ENCODE measurements at regions not wholly inside any gene's neighbourhood (a gene's known extent, or its start where the extent isn't known, plus 50 kb on each side); places are given as distances from the start of the nearest gene placed in this dataset.
A peak's percentile ranks its signal among the peaks of the same experiment; 100 is the strongest.
"Not testable (repeated sequence)": the region's sequence is repeated elsewhere in the genome, so short reads cannot be mapped to it uniquely, and the experiment has no call there.

GRCh38 chr4:147104768-147105167, 159.1 kb upstream of the TTC29 start:
- DNase-seq, result no peak

DNA sequence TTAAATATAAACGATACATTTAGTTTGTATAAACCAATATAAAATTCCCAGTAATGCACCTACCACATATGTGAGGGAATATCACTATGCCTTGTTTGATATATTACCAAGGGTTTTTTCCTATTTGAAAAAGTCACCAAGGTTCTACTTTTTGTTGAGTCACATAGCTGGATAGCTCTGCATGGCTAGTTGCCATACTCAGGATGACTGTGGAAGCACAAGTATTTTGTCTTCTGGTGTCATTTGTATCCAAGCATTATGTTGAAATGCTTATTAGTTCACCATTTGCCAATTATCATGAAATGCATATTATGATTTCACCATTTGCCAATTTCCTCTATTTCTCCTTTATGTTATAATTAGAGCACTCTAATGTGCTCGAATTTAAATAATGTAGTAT, 162.7 kb upstream of the TTC29 start:
- DNase-seq, result no peak

GRCh38 chr4:147109800-147110199, 164.1 kb upstream of the TTC29 start:
- no peak for DNase-seq

DNA sequence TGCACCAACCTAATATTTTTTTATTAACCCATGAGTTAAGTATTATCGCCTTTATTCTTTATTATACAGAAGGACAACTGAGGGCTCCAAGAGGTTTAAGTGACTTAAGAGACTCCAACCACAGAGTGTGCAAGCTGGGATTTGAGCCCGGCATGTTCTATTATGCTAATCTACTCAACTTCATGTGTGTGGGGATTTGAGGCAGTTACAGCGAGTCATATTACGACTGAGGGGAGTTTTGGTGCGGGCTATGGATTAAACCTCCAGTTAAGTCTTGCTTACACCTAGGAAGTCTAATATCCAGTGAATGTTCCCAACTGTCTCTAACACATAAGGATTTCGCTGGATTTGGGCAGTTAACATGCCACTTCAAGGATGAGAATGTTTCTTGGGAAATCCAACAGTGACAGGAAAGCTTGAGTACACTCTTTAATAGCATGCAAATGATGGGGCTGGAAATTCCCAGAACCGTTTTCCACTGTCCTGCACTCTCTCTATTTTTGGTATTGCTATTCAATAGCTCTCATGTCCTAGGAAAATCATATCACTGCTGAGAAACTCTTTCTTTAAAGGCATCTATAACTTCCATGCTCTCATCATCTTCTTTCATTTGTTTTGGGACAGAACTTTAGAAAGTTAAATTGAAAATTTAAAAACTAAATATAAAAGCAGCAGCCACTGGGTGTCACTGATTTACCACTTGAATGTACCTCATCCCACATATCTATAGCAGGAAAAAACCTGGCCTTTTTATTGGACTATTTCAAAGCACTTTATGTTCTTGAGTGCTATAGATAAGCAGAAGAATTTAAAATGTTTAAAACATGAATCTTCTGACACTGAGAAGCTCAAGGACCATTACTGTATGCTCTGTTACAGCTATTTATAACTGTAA, 165.1 kb upstream of the TTC29 start:
- DNase-seq, result no peak

- DNase-seq, result not testable (repeated sequence)
These were observed 166.5 kb upstream of the TTC29 start for GRCh38 chr4:147112196-147112595.

DNA sequence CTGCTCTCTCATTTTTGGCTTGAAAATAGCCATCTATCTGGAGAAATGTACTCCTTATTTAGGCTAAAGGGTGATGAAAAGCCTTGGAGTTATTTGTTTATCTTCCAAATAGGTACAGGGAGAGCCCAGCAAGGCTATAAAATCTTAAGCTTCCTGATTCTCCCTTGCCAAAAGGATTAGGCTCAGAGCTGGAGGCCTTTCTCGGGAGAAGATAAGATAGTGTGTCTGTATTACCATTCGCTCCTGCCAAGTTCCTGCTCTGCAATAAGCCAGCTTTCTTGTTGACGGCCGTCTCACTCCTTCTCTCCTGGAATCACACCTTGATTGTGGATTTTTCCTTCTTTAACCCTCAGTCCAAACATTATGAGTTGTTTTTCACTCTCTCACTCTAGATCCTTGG, 171.8 kb upstream of the TTC29 start:
- DNase-seq, result no peak

DNA sequence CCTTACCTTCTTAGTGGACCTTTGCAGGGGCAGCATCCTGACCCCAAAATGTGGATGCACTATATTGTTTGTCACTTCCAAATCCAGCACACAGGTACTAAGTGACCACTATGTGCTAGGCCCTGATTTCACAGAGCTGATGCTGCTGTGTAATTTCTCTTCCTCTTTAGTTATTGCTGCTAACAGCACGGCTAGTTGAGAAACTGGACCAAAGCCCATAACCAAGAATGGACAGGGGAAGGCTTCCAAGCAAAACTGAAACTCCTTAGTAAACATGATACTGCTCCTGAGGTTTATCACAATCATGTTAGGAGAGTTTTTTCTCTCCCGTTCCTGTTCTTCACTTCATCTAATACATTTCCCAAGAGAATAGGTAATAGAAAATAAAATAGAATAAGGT, 172.9 kb upstream of the TTC29 start:
- DNase-seq, result no peak

DNA sequence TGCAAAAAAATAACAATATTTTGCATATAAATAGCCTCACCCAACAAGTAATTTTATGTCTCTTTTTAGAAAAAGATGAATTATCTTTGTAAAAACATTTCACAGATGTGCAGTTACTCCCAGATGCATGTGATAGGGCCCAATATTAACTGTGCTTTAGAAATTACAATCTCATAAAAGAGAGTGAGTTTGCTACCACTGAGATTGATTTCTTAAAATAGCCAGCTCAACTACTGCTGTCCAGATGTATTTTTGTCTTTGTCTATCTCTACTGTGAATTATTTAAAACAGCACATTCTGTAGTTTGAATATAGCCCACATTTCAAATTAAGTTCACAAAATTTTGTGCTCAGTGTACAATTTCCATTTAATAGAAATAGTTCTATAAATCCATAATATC, 177.0 kb upstream of the TTC29 start:
- no peak for DNase-seq

GRCh38 chr4:147123146-147123545, 177.5 kb upstream of the TTC29 start:
- no peak for DNase-seq

GRCh38 chr4:147128787-147129186, 183.1 kb upstream of the TTC29 start:
- DNase-seq, result no peak

GRCh38 chr4:147129687-147130086, 184.0 kb upstream of the TTC29 start:
- no peak for DNase-seq

GRCh38 chr4:147134536-147135210, 189.0 kb upstream of the TTC29 start:
- DNase-seq, result no peak

DNA sequence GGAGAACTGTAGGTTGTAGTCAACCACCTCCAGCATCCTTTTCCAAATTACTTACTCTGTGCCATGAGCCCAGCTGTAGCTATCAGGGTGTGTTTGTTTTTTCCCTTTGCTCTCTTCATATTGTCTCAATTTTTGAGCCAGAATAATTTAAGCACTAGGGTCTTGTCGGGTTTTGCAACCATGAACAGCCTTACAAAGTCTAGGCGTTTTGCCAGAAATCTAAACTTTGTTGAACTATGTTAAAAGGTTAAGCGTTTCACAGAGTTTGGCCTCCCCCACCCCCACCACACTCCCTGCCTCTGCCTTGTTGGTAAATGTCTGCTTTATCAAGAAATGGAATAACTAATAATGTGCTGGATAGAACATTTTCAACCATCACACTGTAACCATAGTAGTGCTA, 190.6 kb upstream of the TTC29 start:
- DNase-seq, result no peak

DNA sequence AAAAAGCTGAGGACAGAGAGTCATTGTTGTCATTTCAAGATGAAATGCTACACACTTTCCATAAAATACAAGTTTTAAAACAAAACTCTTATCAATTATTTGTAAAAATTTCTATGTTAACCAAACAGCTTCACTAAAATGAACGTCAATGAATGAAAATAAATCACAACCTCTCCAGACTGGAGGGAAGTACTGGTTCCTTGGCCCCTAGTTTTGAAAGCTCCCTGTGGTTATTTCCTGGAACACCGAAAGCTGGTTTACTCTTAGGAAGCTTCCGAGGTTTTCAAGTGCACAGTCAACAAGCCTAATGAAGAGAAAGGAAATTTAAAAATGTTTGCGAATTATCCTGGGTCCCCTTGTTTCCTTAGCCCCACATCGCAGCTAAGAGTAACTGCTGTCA, 191.1 kb upstream of the TTC29 start:
- no peak for DNase-seq

DNA sequence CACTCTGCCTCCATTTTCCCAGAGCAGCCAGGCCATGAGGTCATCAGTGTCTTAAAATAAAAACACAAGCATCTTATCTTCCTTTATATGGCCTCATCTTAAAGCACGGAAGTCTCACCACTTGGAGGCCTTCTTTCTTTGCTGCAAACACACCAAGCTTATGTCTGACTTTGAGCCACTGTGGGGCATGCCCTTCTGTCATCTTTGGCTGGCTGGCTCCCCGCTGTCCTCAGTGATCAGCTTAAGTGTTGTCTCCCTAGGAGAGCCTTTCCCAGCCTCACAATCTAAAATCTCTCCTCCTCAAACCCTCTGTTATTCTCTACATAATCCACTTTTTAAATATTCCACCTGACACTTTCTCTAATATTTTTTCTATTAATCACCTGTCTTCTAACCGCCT, 191.6 kb upstream of the TTC29 start:
- DNase-seq, result no peak

- DNase-seq, result no peak
These were observed 192.5 kb upstream of the TTC29 start for GRCh38 chr4:147138171-147138570.

DNA sequence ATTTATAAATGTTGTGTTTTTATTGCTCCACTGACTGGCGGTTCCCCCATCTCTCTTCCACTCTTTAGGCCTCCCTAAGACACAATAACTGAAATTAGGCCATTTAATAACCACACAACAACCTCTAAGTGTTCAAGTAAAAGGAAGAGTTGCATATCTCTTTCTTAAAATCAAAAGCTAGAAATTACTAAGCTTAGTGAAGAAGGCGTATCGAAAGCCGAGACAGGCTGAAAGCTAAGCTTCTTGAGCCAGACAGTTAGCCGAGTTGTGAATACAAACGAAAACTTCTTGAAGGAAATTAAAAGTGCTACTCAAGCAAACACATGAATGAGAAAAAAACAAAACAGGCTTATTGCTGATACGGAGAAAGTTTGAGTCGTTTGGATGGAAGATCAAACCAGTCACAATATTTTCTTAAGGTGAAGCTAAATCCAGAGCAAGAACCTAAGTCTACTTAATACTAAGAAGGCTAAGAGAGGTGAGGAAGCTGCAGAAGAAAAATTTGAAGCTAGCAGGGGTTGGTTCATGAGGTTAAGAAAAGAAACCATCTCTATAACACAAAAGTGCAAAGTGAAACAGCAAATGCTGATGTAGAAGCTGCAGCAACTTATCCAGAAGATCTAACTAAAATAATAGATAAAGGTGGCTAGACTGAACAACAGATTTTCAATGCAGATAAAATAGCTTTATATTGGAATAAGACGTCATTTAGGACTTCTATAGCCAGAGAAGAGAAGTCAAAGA, 194.0 kb upstream of the TTC29 start:
- no peak for DNase-seq

DNA sequence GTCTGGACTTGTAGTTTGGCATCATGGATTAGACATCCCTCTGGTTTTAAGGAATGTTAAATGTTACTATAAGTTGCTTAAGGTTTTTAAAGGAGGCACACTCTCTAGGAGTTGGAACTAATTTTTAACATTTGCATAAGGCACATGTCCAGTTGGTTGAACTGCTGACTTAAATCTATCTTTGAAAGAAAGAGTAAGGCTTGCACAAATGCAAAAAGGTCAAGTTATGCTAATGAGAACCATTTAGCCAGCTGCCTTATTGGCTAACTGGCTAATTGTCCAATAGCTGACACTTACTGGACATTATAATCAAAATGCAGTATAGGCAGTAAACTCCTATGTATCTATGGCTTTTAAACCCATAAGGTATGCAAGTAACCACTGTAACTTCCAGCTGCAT, 206.1 kb upstream of the TTC29 start:
- DNase-seq, result no peak

DNA sequence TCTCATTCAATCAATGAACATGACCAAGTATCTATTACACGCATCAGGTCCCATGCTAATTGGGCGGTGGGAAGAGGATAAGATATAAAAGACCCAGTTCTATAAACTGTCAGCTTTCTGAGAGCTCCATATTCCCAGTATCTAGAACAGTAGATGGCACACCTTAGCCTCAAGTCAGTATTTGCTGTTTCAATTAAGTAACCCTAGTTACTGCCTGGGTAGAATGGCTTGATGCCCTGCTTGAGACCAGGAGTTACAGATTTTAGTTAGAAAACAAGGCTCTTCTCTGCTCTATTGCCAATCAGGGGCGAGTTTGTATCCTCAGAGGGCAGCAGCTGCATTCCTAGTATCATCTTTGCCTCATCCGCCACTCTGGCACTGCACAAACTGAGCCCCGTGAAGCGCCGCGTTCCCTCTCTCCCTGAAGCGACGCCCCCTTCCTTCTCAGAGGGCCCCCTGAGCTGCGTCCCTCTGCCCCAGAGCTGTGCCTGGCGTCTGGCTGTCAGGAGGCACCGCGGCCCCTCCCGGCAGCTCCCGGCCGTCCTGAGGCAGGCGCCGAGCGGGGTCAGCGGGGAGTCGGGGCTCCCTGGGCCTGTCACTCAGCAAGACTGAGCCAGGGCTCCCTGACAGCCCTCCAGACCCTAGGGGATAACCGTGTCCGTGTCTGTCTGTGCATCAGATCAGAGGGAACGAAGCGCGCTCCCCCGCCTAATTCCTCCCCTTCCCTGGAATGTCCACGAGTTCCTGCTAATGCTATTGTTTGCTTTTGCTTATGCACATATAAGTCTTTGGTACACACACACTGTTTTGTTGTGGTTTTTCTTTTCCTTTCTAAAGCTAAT, 212.4 kb upstream of the TTC29 start:
- DNase-seq, result no peak

DNA sequence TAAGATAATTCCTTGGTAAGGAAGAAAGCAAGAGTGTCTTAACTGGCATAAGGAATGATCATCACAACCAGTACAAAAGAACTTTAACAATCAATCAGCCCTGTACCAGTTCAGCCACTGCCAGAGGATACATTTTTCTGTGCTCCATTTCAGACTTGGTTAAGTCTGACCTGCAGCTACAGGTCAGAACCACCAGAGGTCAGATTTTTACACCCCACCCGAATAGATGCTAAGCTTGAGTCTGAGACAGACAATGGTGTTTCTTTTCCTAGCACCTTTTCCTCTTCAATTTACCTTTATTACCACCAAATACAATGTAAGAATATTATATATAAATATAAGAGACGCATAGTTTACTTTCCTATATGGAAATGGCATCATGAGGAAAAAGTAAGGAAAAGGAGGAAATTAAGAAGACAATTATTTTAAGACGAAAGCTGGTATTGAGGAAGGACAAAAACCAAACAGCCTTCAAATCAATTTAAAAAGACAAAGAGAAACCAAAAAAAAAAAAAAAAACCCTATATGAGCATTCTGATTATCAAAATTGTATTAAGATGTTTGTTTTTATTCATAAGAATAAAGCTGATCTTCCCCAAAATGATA, 215.3 kb upstream of the TTC29 start:
- DNase-seq, result peak; percentile 1

- DNase-seq, result no peak
These were observed 217.6 kb upstream of the TTC29 start for GRCh38 chr4:147163311-147163710.

DNA sequence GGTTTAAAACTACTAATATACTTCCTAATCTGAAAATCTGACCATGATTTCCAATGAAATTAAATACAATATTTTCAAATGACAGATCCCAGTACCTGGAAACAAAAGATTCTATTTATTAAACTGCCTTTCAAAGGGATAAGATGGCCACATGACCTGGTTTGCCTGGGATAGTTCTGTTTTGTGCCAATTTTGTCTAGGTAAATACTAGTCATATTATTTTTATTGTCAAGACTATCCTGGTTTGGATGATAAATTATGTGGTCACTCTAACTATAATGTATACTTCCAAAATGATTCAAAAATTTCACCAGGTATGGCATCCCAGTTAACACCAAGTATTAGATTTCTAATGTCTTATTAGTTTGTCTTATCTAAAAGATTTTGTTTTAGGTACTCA, 222.5 kb upstream of the TTC29 start:
- DNase-seq, result not testable (repeated sequence)

All from NCI-H1694 (cell line).